ENCODE measurements at regions not wholly inside any gene's neighbourhood (a gene's known extent, or its start where the extent isn't known, plus 50 kb on each side); places are given as distances from the start of the nearest gene placed in this dataset.
"Not testable (repeated sequence)": the region's sequence is repeated elsewhere in the genome, so short reads cannot be mapped to it uniquely, and the experiment has no call there.

- TF ChIP-seq CTCF (conservative IDR thresholded peaks at IDR 0.05); EZH2 (IDR thresholded peaks at IDR 0.05; ENCODE audit: low read depth): not testable (repeated sequence)
Observed at GRCh38 chr5:85994653-85995052, 623.1 kb upstream of the COX7C start.
